A673 (cell line): ENCODE measurements at regions not wholly inside any gene's neighbourhood (a gene's known extent, or its start where the extent isn't known, plus 50 kb on each side); places are given as distances from the start of the nearest gene placed in this dataset.

ENCODE experiments used
- BruUV-seq: library from RNA; stranded (reverse); fragments of 400-500 nt; replicated peaks from 2 replicates; lab custom pipeline; 2021; lab: Mats Ljungman, UMichigan
- CTCF ChIA-PET: fragments of 300-600 bp; sonication (Branson Sonifier 250); formaldehyde crosslinking; loops from one replicate; lab custom pipeline; 2022; ENCODE audit warnings: antibody characterized with exemption; lab: Charles Lee
- POLR2A ChIA-PET: fragments of 300-600 bp; sonication (Branson Sonifier 250); formaldehyde crosslinking; loops from one replicate; lab custom pipeline; 2022; ENCODE audit warnings: antibody characterized with exemption; ENCODE audit not compliant: low non-redundant PET; lab: Charles Lee
- DNase-seq: peaks from one replicate; pipeline ENCODE4 v3.0.0-alpha.2; 2015; ENCODE audit warnings: low spot score
- H3K27ac ChIP-seq: fragments of 200-600 bp; sonication (generic); 2 replicates; pipeline ENCODE4 v1.5.1; 2016; ENCODE audit warnings: mixed run types, low read depth, mild to moderate bottlenecking, mixed read lengths, antibody characterized with exemption, low read length; ENCODE audit not compliant: poor library complexity, severe bottlenecking
- H3K27me3 ChIP-seq: fragments of 200-600 bp; sonication (generic); replicated peaks from 2 replicates; pipeline ENCODE4 v1.6.1; 2017; ENCODE audit warnings: mixed run types, low read depth, mild to moderate bottlenecking, mixed read lengths, antibody characterized with exemption, low read length; ENCODE audit not compliant: insufficient read depth, poor library complexity
- H3K36me3 ChIP-seq: fragments of 200-600 bp; sonication (generic); 2 replicates; pipeline ENCODE4 v1.6.1; 2016; ENCODE audit warnings: mixed run types, mild to moderate bottlenecking, mixed read lengths, antibody characterized with exemption, low read length; ENCODE audit not compliant: insufficient read depth, poor library complexity, severe bottlenecking
- H3K4me1 ChIP-seq: fragments of 200-600 bp; sonication (generic); 2 replicates; pipeline ENCODE4 v1.6.1; 2017; ENCODE audit warnings: mixed run types, mild to moderate bottlenecking, mixed read lengths, antibody characterized with exemption, low read length; ENCODE audit not compliant: insufficient read depth, poor library complexity, severe bottlenecking
- H3K4me3 ChIP-seq: fragments of 200-600 bp; sonication (generic); 2 replicates; pipeline ENCODE4 v1.5.1; 2016; ENCODE audit warnings: low read depth, mixed run types, mild to moderate bottlenecking, mixed read lengths, low read length; ENCODE audit not compliant: poor library complexity, severe bottlenecking
- H3K9me3 ChIP-seq: fragments of 200-600 bp; sonication (generic); 2 replicates; pipeline ENCODE4 v1.6.1; 2016; ENCODE audit warnings: mixed run types, low read depth, mild to moderate bottlenecking, mixed read lengths, antibody characterized with exemption, low read length; ENCODE audit not compliant: poor library complexity, severe bottlenecking
- CTCF ChIP-seq: fragments of 300-800, 200-600 bp; sonication (generic); conservative IDR thresholded peaks from 2 replicates; pipeline ENCODE4 v1.5.1; 2017; ENCODE audit warnings: low read depth, mild to moderate bottlenecking, antibody characterized with exemption, low read length, moderate library complexity, mixed read lengths
- EZH2 ChIP-seq: fragments of 200-600 bp; sonication (generic); IDR thresholded peaks from 2 replicates; pipeline ENCODE4 v1.6.1; 2017; ENCODE audit warnings: borderline replicate concordance, low read depth, mild to moderate bottlenecking, mixed read lengths, antibody characterized with exemption, low read length; ENCODE audit not compliant: poor library complexity, severe bottlenecking
- intact Hi-C: fragments of 100-400 bp; cut with micrococcal nuclease; formaldehyde crosslinking; loops from one replicate; pipeline ENCODE4 v1.10.0; 2022; ENCODE audit not compliant: unreplicated experiment

- Histone ChIP-seq H3K4me1 (no peaks in the 10 kb centered on the region), H3K27ac (no peak overlapping the region), H3K4me3 (no peak overlapping the region), H3K27me3 (no peaks in the 10 kb centered on the region), H3K9me3 (no peaks in the 10 kb centered on the region), H3K36me3 (no peaks in the 10 kb centered on the region)
- no peak for DNase-seq
- CTCF ChIA-PET, result no interaction called here
- intact Hi-C loops, result no loop called here
- TF ChIP-seq EZH2 (no peak), CTCF (no peak)
- POLR2A ChIA-PET, result no interaction called here
- no TSS peak for BruUV-seq
These were observed 169.2 kb upstream of the SEMA3A start for GRCh38 chr7:84363741-84364140.

GRCh38 chr7:84362828-84363227 lies 168.2 kb upstream of the SEMA3A start:
- Histone ChIP-seq H3K36me3 (no peaks in the 10 kb centered on the region), H3K9me3 (no peaks in the 10 kb centered on the region), H3K4me1 (no peaks in the 10 kb centered on the region), H3K4me3 (no peak overlapping the region), H3K27me3 (no peaks in the 10 kb centered on the region), H3K27ac (no peak overlapping the region)
- POLR2A ChIA-PET, result no interaction called here
- BruUV-seq, result no TSS peak
- CTCF ChIA-PET, result no interaction called here
- no peak for DNase-seq
- TF ChIP-seq EZH2 (no peak), CTCF (no peak)
- intact Hi-C loops, result no loop called here

GRCh38 chr7:84362360-84362759 lies 167.8 kb upstream of the SEMA3A start:
- H3K27ac ChIP-seq, result no peak overlapping the region
- CTCF ChIA-PET, result no interaction called here
- POLR2A ChIA-PET, result no interaction called here
- H3K9me3 ChIP-seq, result no peaks in the 10 kb centered on the region
- DNase-seq, result no peak
- H3K4me3 ChIP-seq, result no peak overlapping the region
- no peaks in the 10 kb centered on the region for H3K4me1 ChIP-seq
- intact Hi-C loops, result no loop called here
- BruUV-seq, result no TSS peak
- H3K36me3 ChIP-seq, result no peaks in the 10 kb centered on the region
- TF ChIP-seq EZH2 (no peak), CTCF (no peak)
- no peaks in the 10 kb centered on the region for H3K27me3 ChIP-seq
